ENCODE measurements at regions not wholly inside any gene's neighbourhood (a gene's known extent, or its start where the extent isn't known, plus 50 kb on each side); places are given as distances from the start of the nearest gene placed in this dataset.

- no peak for TF ChIP-seq ZNF462 (CRISPR knock-in tag; IDR thresholded peaks at IDR 0.05)
- no peak for TF ChIP-seq JUNB (IDR thresholded peaks at IDR 0.05; ENCODE audit: unreplicated experiment)
Measured at GRCh38 chr2:67576991-67577390, 179.9 kb downstream of the ETAA1 start (continued).

- DNase-seq (ENCODE audit: low spot score) = no peak
- H3K4me2 ChIP-seq = no peak overlapping the region
- Mint-ChIP-seq H3K27me3 (ENCODE audit: insufficient read depth, low read depth, poor library complexity) (peaks cover 2% of the 10 kb centered on the region), H3K36me3 (ENCODE audit: low read depth) (peaks cover 15% of the 10 kb centered on the region; the same call in 2 of the 3 replicates), H3K27ac (no peak overlapping the region), H3K4me1 (no peaks in the 10 kb centered on the region), H3K9me3 (peaks cover 16% of the 10 kb centered on the region), H3K4me3 (no peak overlapping the region)
- H3K27me3 ChIP-seq (ENCODE audit: insufficient read depth) = no peaks in the 10 kb centered on the region
- no peaks in the 10 kb centered on the region for H3K79me2 ChIP-seq (replicated peaks; ENCODE audit: insufficient read depth)
- no peak for ATAC-seq
- H3K36me3 ChIP-seq (ENCODE audit: insufficient read depth) = no peaks in the 10 kb centered on the region
- H3F3A ChIP-seq (replicated peaks; ENCODE audit: low read depth) = no peaks in the 10 kb centered on the region
- H4K20me1 ChIP-seq (replicated peaks; ENCODE audit: insufficient read depth) = no peaks in the 10 kb centered on the region
- no peaks in the 10 kb centered on the region for H3K4me1 ChIP-seq (ENCODE audit: insufficient read depth)
- TF ChIP-seq STAT1 (IDR thresholded peaks at IDR 0.05; ENCODE audit: unreplicated experiment) (no peak), EZH2 (IDR thresholded peaks at IDR 0.05; ENCODE audit: low read depth, unreplicated experiment) (no peak), CREB1 (CRISPR knock-in tag; IDR thresholded peaks at IDR 0.05; ENCODE audit: low read depth) (no peak)
- peaks cover 7% of the 10 kb centered on the region; the same call in 1 of the 2 replicates for H3K9me2 ChIP-seq (ENCODE audit: insufficient read depth)
- H2AFZ ChIP-seq = no peak overlapping the region
- no peak overlapping the region for H3K4me3 ChIP-seq
- no peak overlapping the region for H3K27ac ChIP-seq (ENCODE audit: low read depth)
Measured at GRCh38 chr2:67579216-67579615, 182.1 kb downstream of the ETAA1 start.

- H3K36me3 ChIP-seq (ENCODE audit: insufficient read depth) = no peaks in the 10 kb centered on the region
- no peak overlapping the region for H3K4me2 ChIP-seq
- peaks cover 19% of the 10 kb centered on the region; the same call in 2 of the 3 replicates for H3K36me3 Mint-ChIP-seq (ENCODE audit: low read depth)
- no peak for ATAC-seq
- no peak overlapping the region for H3K27ac Mint-ChIP-seq
- peaks cover 7% of the 10 kb centered on the region; the same call in 1 of the 2 replicates for H3K9me2 ChIP-seq (ENCODE audit: insufficient read depth)
- H3K9me3 Mint-ChIP-seq = peaks cover 22% of the 10 kb centered on the region
- no peaks in the 10 kb centered on the region for H3K27me3 ChIP-seq (ENCODE audit: insufficient read depth)
- peaks cover 2% of the 10 kb centered on the region for H3K27me3 Mint-ChIP-seq (ENCODE audit: insufficient read depth, low read depth, poor library complexity)
- H3K4me1 Mint-ChIP-seq = no peaks in the 10 kb centered on the region
- no peak overlapping the region for H3K27ac ChIP-seq (ENCODE audit: low read depth)
- no peaks in the 10 kb centered on the region for H4K20me1 ChIP-seq (replicated peaks; ENCODE audit: insufficient read depth)
- no peaks in the 10 kb centered on the region for H3F3A ChIP-seq (replicated peaks; ENCODE audit: low read depth)
- no peak overlapping the region for H3K4me3 ChIP-seq
- H3K4me3 Mint-ChIP-seq = no peak overlapping the region
- DNase-seq (ENCODE audit: low spot score) = no peak
- no peaks in the 10 kb centered on the region for H3K4me1 ChIP-seq (ENCODE audit: insufficient read depth)
- no peak overlapping the region for H2AFZ ChIP-seq
- H3K79me2 ChIP-seq (replicated peaks; ENCODE audit: insufficient read depth) = no peaks in the 10 kb centered on the region
- no peak for TF ChIP-seq ZNF462 (CRISPR knock-in tag; IDR thresholded peaks at IDR 0.05)
Measured at GRCh38 chr2:67579806-67580205, 182.7 kb downstream of the ETAA1 start.
